HUES6 (cell line): ENCODE measurements at regions not wholly inside any gene's neighbourhood (a gene's known extent, or its start where the extent isn't known, plus 50 kb on each side); places are given as distances from the start of the nearest gene placed in this dataset.
"Not testable (repeated sequence)": the region's sequence is repeated elsewhere in the genome, so short reads cannot be mapped to it uniquely, and the experiment has no call there.

ENCODE experiments used
- H3K27ac ChIP-seq: 2 replicates; pipeline ENCODE4 v1.7.0; 2013; ENCODE audit warnings: low read depth, mild to moderate bottlenecking, low read length, inconsistent platforms
- H3K27me3 ChIP-seq: 2 replicates; pipeline ENCODE4 v1.6.1; 2013; ENCODE audit warnings: low read length; ENCODE audit not compliant: control insufficient read depth, insufficient read depth
- H3K36me3 ChIP-seq: 2 replicates; pipeline ENCODE4 v1.6.1; 2013; ENCODE audit warnings: low read length; ENCODE audit not compliant: control insufficient read depth, insufficient read depth
- H3K4me1 ChIP-seq: 2 replicates; pipeline ENCODE4 v1.6.1; 2013; ENCODE audit warnings: low read length; ENCODE audit not compliant: control insufficient read depth, insufficient read depth
- H3K4me3 ChIP-seq: 2 replicates; pipeline ENCODE4 v1.5.1; 2013; ENCODE audit warnings: low read depth, low read length
- H3K9ac ChIP-seq: one replicate; pipeline ENCODE4 v1.6.1; 2013; ENCODE audit warnings: mild to moderate bottlenecking, low read length
- H3K9me3 ChIP-seq: 2 replicates; pipeline ENCODE4 v1.6.1; 2013; ENCODE audit warnings: low read depth, low read length; ENCODE audit not compliant: control insufficient read depth, insufficient read depth

- Histone ChIP-seq H3K4me1 (no peaks in the 10 kb centered on the region), H3K36me3 (no peaks in the 10 kb centered on the region), H3K4me3 (no peak overlapping the region), H3K9ac (no peak overlapping the region), H3K27me3 (no peaks in the 10 kb centered on the region), H3K9me3 (no peaks in the 10 kb centered on the region), H3K27ac (no peak overlapping the region)
These were observed 360.4 kb upstream of the CNTN6 start for GRCh38 chr3:732326-732928.

DNA sequence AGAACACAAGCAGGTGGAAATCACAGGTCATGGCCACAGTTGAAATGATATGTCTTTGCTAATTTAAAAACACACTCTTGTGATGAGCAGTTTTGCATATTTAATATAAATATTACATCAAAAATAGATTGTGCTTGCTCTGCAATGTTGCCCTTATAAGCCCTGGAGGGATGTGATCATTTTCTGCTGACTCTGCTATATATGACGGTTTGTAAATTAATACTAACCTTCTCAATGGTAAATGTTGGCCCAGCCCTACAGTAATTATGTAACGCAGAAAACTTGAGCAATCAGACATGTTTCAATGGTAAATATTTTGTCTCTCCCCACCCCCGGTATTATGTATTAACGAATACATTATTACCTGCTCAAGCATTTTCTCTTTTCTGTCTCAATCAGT lies 359.5 kb upstream of the CNTN6 start:
- no peak overlapping the region for H3K27ac ChIP-seq
- H3K4me1 ChIP-seq = no peaks in the 10 kb centered on the region
- H3K9ac ChIP-seq = no peak overlapping the region
- no peak overlapping the region for H3K4me3 ChIP-seq
- H3K36me3 ChIP-seq = no peaks in the 10 kb centered on the region
- H3K27me3 ChIP-seq = no peaks in the 10 kb centered on the region
- H3K9me3 ChIP-seq = no peaks in the 10 kb centered on the region

- H3K4me1 ChIP-seq = no peaks in the 10 kb centered on the region
- H3K4me3 ChIP-seq = no peak overlapping the region
- no peak overlapping the region for H3K27ac ChIP-seq
- no peak overlapping the region for H3K9ac ChIP-seq
- H3K9me3 ChIP-seq = no peaks in the 10 kb centered on the region
- H3K36me3 ChIP-seq = no peaks in the 10 kb centered on the region
- H3K27me3 ChIP-seq = no peaks in the 10 kb centered on the region
These were observed 335.1 kb upstream of the CNTN6 start for GRCh38 chr3:757711-758110.

- no peaks in the 10 kb centered on the region for H3K36me3 ChIP-seq
- no peaks in the 10 kb centered on the region for H3K4me1 ChIP-seq
- no peak overlapping the region for H3K9ac ChIP-seq
- H3K9me3 ChIP-seq = no peaks in the 10 kb centered on the region
- no peaks in the 10 kb centered on the region for H3K27me3 ChIP-seq
- H3K4me3 ChIP-seq = no peak overlapping the region
- no peak overlapping the region for H3K27ac ChIP-seq
These were observed 333.7 kb upstream of the CNTN6 start for GRCh38 chr3:759106-759505.

GRCh38 chr3:773433-773832 lies 319.4 kb upstream of the CNTN6 start:
- H3K4me1 ChIP-seq, H3K9ac ChIP-seq, H3K9me3 ChIP-seq, H3K36me3 ChIP-seq, H3K27me3 ChIP-seq, H3K27ac ChIP-seq, H3K4me3 ChIP-seq: not testable (repeated sequence)

DNA sequence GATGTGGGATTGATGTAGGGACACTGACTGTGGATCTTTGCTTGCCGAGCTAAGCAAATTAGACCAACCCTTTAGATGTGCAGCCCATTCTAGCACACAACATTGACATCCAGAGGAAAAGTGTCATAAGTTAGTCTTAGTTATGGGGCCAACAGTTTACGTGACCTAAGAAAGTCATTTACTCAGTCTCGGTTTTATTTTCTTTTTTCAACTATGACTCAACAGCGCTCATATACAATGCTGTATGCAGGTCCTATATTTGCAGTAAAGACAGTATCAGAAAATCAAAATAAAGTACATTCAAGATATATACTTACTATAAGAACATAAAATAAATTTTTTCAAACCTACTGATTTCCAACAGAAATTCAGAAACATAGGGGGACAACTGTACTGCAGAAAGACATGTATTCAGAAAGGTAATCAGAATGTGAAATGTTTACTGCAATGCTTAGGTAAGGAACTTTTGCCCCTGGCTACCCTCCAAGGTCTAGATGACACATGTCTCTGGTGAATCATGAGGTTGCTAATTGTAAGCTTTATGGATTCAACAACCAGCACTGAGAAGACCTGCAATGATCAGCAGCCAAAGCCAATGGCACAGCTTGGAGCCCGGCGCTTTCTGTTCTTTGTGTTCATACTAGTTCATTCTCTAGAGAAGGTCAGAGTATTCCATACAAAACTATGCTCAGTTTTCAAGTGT lies 317.5 kb upstream of the CNTN6 start:
- no peak overlapping the region for H3K9ac ChIP-seq
- H3K36me3 ChIP-seq = no peaks in the 10 kb centered on the region
- no peaks in the 10 kb centered on the region for H3K4me1 ChIP-seq
- no peaks in the 10 kb centered on the region for H3K9me3 ChIP-seq
- no peak overlapping the region for H3K4me3 ChIP-seq
- H3K27me3 ChIP-seq = no peaks in the 10 kb centered on the region
- H3K27ac ChIP-seq = no peak overlapping the region

GRCh38 chr3:780505-780904 lies 312.3 kb upstream of the CNTN6 start:
- Histone ChIP-seq H3K27ac (no peak overlapping the region), H3K4me1 (no peaks in the 10 kb centered on the region), H3K9me3 (no peaks in the 10 kb centered on the region), H3K4me3 (no peak overlapping the region), H3K36me3 (no peaks in the 10 kb centered on the region), H3K27me3 (no peaks in the 10 kb centered on the region), H3K9ac (no peak overlapping the region)

- H3K36me3 ChIP-seq = no peaks in the 10 kb centered on the region
- no peaks in the 10 kb centered on the region for H3K27me3 ChIP-seq
- no peak overlapping the region for H3K4me3 ChIP-seq
- no peak overlapping the region for H3K9ac ChIP-seq
- H3K9me3 ChIP-seq = no peaks in the 10 kb centered on the region
- no peak overlapping the region for H3K27ac ChIP-seq
- no peaks in the 10 kb centered on the region for H3K4me1 ChIP-seq
These were observed 301.4 kb upstream of the CNTN6 start for GRCh38 chr3:791442-791841.

GRCh38 chr3:792630-793029 lies 300.2 kb upstream of the CNTN6 start:
- no peaks in the 10 kb centered on the region for H3K27me3 ChIP-seq
- no peak overlapping the region for H3K4me3 ChIP-seq
- H3K9ac ChIP-seq = no peak overlapping the region
- no peak overlapping the region for H3K27ac ChIP-seq
- H3K36me3 ChIP-seq = no peaks in the 10 kb centered on the region
- no peaks in the 10 kb centered on the region for H3K4me1 ChIP-seq
- H3K9me3 ChIP-seq = no peaks in the 10 kb centered on the region

GRCh38 chr3:804211-804610 lies 288.6 kb upstream of the CNTN6 start:
- no peak overlapping the region for H3K4me3 ChIP-seq
- H3K27ac ChIP-seq = no peak overlapping the region
- no peak overlapping the region for H3K9ac ChIP-seq
- no peaks in the 10 kb centered on the region for H3K27me3 ChIP-seq
- H3K4me1 ChIP-seq = 0 out of 2 replicates have a peak, but pooled peaks cover 3% of the 10 kb centered on the region
- H3K9me3 ChIP-seq = peaks cover 6% of the 10 kb centered on the region
- no peaks in the 10 kb centered on the region for H3K36me3 ChIP-seq

DNA sequence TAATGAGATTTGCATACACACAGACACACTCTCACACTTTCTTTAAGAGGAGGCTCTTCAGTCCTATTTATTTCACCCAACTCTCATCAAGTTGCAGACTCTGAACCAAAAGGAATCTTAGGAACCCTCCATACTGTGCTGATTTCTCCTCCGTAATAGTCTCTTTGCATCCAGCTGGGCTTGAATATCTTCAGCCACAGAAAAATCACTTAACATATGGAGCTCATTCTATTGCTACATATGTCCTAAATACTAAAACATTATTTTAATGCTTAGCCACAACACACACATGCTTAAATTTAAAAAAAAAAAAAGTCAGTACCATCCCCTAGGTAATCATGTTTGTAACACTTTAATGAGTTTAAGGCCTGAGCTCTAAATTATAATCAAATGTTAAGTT lies 287.5 kb upstream of the CNTN6 start:
- Histone ChIP-seq H3K27me3 (no peaks in the 10 kb centered on the region), H3K27ac (no peak overlapping the region), H3K36me3 (no peaks in the 10 kb centered on the region), H3K9ac (no peak overlapping the region), H3K4me3 (no peak overlapping the region), H3K9me3 (peaks cover 6% of the 10 kb centered on the region), H3K4me1 (0 out of 2 replicates have a peak, but pooled peaks cover 3% of the 10 kb centered on the region)
